ENCODE measurements at regions not wholly inside any gene's neighbourhood (a gene's known extent, or its start where the extent isn't known, plus 50 kb on each side); places are given as distances from the start of the nearest gene placed in this dataset.

GRCh38 chr5:124337996-124338395 lies 408.4 kb downstream of the ZNF608 start:
- POLR2A ChIA-PET = no interaction called here
- no peak overlapping the region for H2AFZ ChIP-seq (ENCODE audit: low read depth, low read length, poor library complexity, severe bottlenecking)
- no peaks in the 10 kb centered on the region for H3K9me3 ChIP-seq (ENCODE audit: control insufficient read depth in 1 of 2, insufficient read depth in 1 of 2, low read depth in 1 of 2, low read length in 2 of 2)
- DNase-seq (ENCODE audit: low read depth, low spot score) = no peak
- H3K9ac ChIP-seq (ENCODE audit: low read length) = no peak overlapping the region
- RAD21 ChIA-PET (ENCODE audit: low non-redundant PET in 1 of 2, low total read pairs in 2 of 2, uncharacterized antibody in 2 of 2, unreplicated experiment in 2 of 2) = no interaction called here
- TF ChIP-seq ZFX (IDR thresholded peaks at IDR 0.05) (no peak), SP1 (IDR thresholded peaks at IDR 0.05; ENCODE audit: low read depth) (no peak), ATF3 (IDR thresholded peaks at IDR 0.05) (no peak), JUND (IDR thresholded peaks at IDR 0.05) (no peak), POLR2A (IDR thresholded peaks at IDR 0.05; ENCODE audit: borderline replicate concordance, extremely low read depth, insufficient read depth, insufficient read length) (no peak), TCF7L2 (IDR thresholded peaks at IDR 0.05; ENCODE audit: borderline replicate concordance, extremely low read depth, insufficient read depth, insufficient read length) (no peak), SIN3A (IDR thresholded peaks at IDR 0.05; ENCODE audit: low read depth) (no peak), POLR2AphosphoS5 (IDR thresholded peaks at IDR 0.05; ENCODE audit: low read depth, low read length) (no peak), ELF1 (IDR thresholded peaks at IDR 0.05; ENCODE audit: borderline replicate concordance, low read depth) (no peak), REST (IDR thresholded peaks at IDR 0.05; ENCODE audit: low read depth) (no peak), YY1 (IDR thresholded peaks at IDR 0.05; ENCODE audit: extremely low read depth, insufficient replicate concordance, low read depth, low read length) (no peak), CBX3 (IDR thresholded peaks at IDR 0.05; ENCODE audit: low read depth) (no peak), ZBTB33 (IDR thresholded peaks at IDR 0.05; ENCODE audit: extremely low read depth, insufficient replicate concordance, low read length) (no peak), SRF (IDR thresholded peaks at IDR 0.05; ENCODE audit: low read depth) (no peak), MAX (IDR thresholded peaks at IDR 0.05) (no peak), RAD21 (IDR thresholded peaks at IDR 0.05; ENCODE audit: low read depth) (no peak), EZH2 (IDR thresholded peaks at IDR 0.05) (no peak), EZH2phosphoT487 (IDR thresholded peaks at IDR 0.05; ENCODE audit: borderline replicate concordance) (no peak), CEBPB (IDR thresholded peaks at IDR 0.05; ENCODE audit: low read depth) (no peak), CTCF (IDR thresholded peaks at IDR 0.05 in 2 of 3, conservative IDR thresholded peaks at IDR 0.05 in 1 of 3; ENCODE audit: borderline replicate concordance in 1 of 3, insufficient read depth in 1 of 3, low read depth in 2 of 3, low read length in 2 of 3) (no peak)
- H3K4me3 ChIP-seq (replicated peaks in 1 of 2; ENCODE audit: low read depth in 1 of 2, low read length in 2 of 2) = no peak overlapping the region
- no peaks in the 10 kb centered on the region for H3K27me3 ChIP-seq (ENCODE audit: insufficient read depth, low read length)
- CTCF ChIA-PET = no interaction called here
- H3K36me3 ChIP-seq (ENCODE audit: control insufficient read depth in 1 of 2, insufficient read depth in 2 of 2, low read length in 2 of 2) = no peaks in the 10 kb centered on the region
- no peaks in the 10 kb centered on the region for H3K9me2 ChIP-seq (ENCODE audit: insufficient read depth)
- no peak for ATAC-seq
- BruUV-seq (replicated peaks) = no TSS peak
- no peak overlapping the region for H3K4me2 ChIP-seq (ENCODE audit: low read length)
- no peak overlapping the region for H3K27ac ChIP-seq (ENCODE audit: low read depth, low read length)
- intact Hi-C loops (cut with micrococcal nuclease) = no loop called here
- no peaks in the 10 kb centered on the region for H3K4me1 ChIP-seq (ENCODE audit: control insufficient read depth in 1 of 2, insufficient read depth in 2 of 2, low read length in 2 of 2)
- no peaks in the 10 kb centered on the region for H4K20me1 ChIP-seq (ENCODE audit: insufficient read depth)
- H3K79me2 ChIP-seq (ENCODE audit: insufficient read depth, low read length) = no peaks in the 10 kb centered on the region

All from HCT116 (cell line).